Myocyte (in vitro differentiated cells): ENCODE measurements at regions not wholly inside any gene's neighbourhood (a gene's known extent, or its start where the extent isn't known, plus 50 kb on each side); places are given as distances from the start of the nearest gene placed in this dataset.
A peak's percentile ranks its signal among the peaks of the same experiment; 100 is the strongest.

Experiments
- DNase-seq: peaks from one replicate; pipeline ENCODE4 v3.0.0-alpha.2; 2012; ENCODE audit warnings: low read depth

DNA sequence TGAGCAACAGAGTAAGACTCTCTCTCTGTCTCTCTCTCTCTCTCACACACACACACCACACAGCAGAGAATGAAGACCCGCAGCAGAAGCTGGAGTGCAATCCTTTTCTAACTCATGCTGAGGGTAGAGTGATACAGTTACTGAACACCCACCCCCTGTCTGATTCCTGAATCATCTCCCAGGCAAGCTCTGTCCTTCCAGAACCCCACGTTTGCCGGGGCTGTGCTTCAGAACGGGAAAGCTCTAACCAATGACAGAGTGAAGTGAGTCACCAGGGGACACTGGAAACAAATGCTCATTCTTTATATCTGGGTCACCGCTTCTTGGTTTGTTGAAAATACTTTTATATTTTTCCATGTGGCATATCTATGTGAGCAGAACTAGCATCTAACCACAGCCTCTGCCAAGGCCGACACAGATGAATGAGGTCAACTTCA is 553.7 kb upstream of the AMELY start:
- peak; percentile 96 for DNase-seq

DNA sequence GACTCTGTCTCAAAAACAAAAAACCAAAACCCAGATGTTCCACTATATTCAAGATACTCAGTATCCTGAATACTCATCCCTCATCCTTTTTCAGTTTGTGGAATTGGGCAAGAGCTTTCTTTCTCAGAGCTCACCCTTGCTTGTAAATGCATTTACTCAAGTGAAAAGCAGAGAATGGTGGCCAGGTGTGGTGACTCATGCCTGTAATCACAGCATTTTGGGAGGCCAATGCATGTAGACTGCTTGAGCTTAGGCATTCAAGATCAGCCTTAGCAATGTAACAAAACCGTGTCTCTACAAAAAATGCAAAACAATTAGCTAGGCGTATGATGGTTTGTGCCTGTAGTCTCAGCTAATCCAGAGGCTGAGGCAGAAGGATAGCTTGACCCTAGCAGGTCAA is 553.2 kb upstream of the AMELY start:
- DNase-seq: no peak

- DNase-seq: peak; percentile 61
These were observed 552.2 kb upstream of the AMELY start for GRCh38 chrY:7463711-7464110.

GRCh38 chrY:7463196-7463595 is 551.6 kb upstream of the AMELY start:
- peak; percentile 65 for DNase-seq

DNA sequence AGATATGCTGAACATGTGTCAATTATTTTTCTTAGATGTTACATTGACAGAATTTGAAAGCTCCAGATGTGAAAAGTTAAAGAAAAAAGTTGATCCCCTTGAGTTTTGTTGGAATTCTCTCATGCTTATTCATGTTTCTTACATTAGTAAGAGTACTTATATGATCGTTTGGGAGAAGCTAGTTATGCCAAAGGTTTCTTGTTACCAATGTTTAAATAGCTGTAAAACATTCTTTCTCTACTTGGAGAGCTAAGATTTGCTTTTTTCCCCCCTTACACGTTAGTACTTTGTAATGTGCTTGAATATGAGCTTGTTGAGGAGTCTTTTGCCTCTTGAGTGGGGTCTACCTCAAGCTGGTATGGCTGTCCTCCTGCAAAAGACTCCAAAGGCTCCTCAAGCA is 551.1 kb upstream of the AMELY start:
- no peak for DNase-seq

- peak; percentile 62 for DNase-seq
These were observed 550.4 kb upstream of the AMELY start for GRCh38 chrY:7461873-7462525.

- no peak for DNase-seq
These were observed 548.2 kb upstream of the AMELY start for GRCh38 chrY:7459802-7460201.

- peak; percentile 64 for DNase-seq
These were observed 546.9 kb upstream of the AMELY start for GRCh38 chrY:7458301-7459078.

- DNase-seq: peak; percentile 70
These were observed 545.9 kb upstream of the AMELY start for GRCh38 chrY:7457286-7458015.

- peak; percentile 71 for DNase-seq
These were observed 544.1 kb upstream of the AMELY start for GRCh38 chrY:7455626-7456025.

DNA sequence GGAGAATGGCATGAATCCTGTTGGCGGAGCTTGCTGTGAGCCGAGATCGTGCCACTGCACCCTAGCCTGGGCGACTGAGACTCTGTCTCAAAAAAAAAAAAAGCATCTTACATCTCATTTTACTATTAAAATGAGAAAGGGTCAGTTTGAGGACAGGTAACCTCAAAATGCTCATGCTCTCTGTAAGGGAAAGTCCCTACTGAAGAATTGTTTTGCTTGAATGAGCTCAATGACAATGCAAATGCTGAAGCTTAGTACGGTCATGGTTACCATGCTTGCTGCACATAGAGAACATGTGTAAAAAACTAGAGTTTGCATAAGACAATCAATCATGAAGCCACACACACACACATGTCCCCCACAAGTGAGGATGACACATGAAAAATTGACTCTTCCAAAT is 541.8 kb upstream of the AMELY start:
- no peak for DNase-seq

DNA sequence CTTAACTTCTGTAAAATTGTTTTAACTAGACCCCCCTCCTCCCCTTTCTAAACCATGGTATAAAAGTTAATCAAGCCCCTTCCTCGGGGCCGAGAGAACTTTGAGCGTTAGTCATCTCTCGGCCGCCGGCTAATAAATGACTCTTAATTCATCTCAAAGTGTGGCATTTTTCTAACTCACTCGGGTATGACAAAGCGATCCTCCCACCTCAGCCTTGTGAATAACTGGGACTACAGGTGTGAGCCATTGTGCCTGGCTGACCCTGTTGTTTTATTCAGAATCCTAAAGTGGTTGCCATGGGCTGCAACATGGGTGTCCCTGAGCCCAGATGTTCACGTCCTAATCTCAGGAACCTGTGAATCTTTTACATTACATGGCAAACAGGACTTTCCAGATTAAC is 540.7 kb upstream of the AMELY start:
- no peak for DNase-seq

DNA sequence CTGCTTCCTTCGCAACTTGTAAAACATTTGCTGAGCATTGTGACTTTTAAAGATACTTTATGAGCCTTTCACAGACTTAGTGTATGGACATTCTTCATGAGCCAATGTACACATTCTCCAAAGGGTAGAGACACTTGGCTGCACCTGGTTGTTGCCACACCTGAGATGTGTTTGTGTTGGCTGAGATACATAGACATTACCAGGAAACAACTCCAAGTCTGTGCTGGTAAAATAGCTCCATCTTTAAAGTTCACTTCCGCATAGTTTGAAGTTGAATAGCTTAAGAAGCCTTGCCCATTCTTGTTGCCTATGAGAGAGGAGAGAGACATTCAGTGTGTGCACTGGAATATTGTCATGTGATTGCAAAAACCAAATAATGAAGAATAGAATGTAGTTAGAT is 538.3 kb upstream of the AMELY start:
- DNase-seq: no peak

DNA sequence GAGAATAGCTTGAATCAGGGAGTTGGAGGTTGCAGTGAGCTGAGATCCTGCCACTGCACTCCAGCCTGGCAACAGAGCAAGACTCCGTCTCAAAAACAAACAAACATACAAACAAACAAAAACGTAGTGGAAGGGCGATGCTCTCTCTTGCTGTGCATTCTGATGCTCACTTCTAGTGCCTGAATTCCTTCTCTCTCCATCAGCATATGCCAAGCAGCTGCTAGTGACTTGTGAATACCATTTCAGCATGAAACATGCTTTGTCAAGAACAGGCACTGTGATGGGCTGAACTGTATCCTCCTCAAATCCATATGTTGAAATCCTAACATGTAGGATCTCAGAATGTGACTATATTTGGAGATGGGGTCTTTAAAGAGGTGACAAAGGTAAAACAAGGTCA is 537.1 kb upstream of the AMELY start:
- DNase-seq: no peak

DNA sequence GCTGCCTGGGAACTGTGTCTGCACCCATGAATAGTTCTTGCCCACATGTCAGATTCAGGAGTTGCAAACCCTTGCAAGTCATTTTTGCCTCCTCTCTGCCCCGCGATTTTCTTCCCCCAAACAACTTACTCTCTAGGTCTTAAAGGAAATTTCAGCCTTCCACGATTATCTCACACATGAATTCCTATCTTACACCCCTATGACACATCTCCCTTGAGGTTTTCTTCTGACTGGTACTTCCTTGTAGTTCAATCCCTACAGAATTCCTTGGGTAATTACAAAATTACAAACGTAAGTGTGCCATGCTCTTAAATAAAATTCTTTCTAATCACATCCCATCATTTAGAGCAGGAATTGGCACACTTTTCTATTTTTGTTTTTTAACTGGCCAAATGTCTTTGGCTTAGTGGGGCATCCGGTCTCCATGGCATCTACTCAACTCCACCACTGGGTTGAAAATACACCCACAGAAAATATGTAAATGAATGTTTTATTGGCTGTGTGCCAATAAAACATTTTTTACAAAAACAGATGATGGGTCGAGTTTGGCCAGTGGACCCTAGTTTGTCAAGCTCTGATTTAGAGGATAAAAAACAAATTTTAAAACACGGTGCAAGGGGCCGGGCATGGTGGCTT is 536.4 kb upstream of the AMELY start:
- peak; percentile 55 for DNase-seq

- no peak for DNase-seq
These were observed 532.6 kb upstream of the AMELY start for GRCh38 chrY:7444141-7444540.

DNA sequence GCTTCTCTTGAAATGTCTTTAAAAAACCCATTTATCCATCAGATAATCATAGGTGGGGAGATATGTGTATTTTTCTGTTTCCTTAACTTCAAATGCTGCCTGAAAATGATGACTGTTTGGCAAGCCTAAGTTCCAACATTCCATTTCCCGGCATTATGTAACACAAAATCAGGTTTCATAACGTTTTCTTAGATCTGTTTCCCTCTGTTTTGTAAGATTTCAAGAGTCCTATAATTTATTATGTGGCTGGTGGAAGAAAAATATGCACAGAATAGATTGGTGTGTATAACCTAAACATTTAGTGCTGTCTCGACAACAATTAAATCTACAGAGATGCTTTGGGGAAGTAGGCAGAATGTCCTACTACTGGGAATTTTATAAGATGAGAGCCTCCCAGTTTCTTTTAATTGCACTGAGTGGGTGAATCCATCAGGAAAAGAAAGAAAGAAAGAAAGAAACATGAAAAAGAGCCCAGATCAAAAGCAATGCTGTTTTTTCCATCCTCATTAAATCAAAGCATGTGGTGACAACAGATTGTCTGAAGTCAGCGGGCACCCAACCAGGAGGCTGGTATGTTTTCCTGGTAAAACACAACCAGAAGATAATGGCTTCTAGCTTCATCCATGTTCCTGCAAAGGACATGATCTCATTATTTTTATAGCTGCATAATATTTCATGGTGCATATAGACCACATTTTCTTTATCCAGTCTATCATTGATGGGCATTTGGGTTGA is 529.4 kb upstream of the AMELY start:
- DNase-seq: no peak

DNA sequence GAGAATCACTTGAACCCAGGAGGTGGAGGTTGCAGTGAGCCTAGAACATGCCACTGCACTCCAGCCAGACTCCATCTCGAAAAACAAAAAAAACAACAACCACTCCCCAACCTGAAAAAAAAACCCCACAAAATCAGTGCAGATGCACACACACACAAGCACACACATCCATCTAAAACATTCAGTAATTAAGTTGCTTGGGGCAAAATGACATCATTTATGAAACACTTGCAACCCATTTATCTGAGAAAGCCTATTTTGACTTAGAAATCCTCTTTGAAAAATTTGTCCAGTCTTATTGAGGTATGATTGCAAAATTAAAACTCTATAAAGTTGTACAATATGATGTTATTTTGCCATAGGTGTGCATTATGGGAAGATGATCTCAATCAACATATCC is 525.5 kb upstream of the AMELY start:
- DNase-seq: no peak

DNA sequence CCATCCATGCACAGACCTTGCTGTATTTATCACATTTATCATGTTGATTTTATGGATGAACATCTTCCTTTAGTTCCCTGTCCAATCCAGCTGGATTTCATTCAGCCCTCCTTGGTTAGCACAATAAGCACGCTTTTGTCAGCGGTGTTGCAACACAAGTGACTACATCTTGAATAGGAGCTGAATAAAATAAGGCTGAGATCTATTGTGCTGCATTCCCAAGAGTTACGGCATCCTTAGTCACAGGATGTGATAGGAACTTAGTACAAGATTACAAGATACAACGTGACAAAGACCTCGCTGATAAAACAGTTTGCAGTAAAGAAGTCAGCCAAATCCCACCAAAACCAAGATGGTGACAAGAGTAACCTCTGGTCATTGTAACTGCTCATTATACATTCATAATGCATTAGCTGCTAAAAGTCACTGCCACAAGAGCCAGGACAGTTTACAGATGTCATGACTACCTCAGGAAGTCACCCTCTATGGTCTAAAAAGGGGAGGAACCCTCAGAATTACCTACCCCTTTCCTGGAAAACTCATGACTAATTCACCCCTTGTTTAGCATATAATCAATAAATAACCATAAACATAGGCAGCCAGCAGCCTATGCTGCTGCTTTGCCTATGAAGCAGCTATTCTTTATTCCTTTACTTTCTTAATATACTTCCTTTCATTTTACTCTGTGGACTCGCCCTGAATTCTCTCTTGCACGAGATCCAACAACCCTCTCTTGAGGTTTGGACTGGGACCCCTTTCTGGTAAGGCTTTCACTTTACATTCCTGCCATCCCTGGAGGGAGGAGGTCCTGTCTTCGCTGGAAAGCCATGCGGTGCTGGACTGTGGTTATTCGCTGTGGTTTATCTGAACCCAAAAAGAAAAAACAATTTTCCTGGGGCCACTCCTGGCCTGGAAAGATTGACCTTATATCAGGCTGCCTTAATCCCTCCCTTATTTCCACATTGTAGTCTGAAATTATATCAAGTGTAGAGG is 522.6 kb upstream of the AMELY start:
- DNase-seq: peak; percentile 40

DNA sequence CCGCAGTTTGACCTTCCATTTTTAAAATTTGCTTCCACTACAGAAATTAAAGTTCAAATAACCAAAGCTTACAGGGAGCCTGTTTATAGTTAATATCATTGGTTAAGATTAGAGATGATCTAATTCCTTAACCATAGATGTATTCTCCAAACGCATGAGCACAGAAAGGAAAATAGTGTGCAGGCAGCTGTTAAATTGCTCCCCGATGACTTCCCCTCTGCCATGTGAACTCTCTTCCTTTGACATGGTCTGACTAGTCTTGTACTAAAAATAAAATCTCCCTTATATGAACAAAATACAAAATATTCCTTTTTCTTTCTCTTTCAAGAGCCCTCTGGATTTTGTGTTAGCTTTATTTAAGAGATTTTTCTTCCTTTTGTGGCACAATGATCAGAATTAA is 507.6 kb upstream of the AMELY start:
- DNase-seq: peak; percentile 74
